Chondrocyte (in vitro differentiated cells): ENCODE measurements at regions not wholly inside any gene's neighbourhood (a gene's known extent, or its start where the extent isn't known, plus 50 kb on each side); places are given as distances from the start of the nearest gene placed in this dataset.

Experiments used
- DNase-seq: peaks from one replicate; pipeline ENCODE4 v3.0.0; 2021; ENCODE audit warnings: mixed read lengths, low spot score
- H3K27ac Mint-ChIP-seq: one replicate; pipeline ENCODE4 v1.8.0; 2021; ENCODE audit warnings: mild to moderate bottlenecking, moderate library complexity, mixed read lengths; ENCODE audit not compliant: unreplicated experiment
- H3K27me3 Mint-ChIP-seq: 2 replicates; pipeline ENCODE4 v1.8.0; 2021; ENCODE audit warnings: low read depth, mixed read lengths
- H3K36me3 Mint-ChIP-seq: 2 replicates; pipeline ENCODE4 v1.8.0; 2021; ENCODE audit warnings: low read depth, mixed read lengths
- H3K4me1 Mint-ChIP-seq: 2 replicates; pipeline ENCODE4 v1.8.0; 2021; ENCODE audit warnings: low read depth, mild to moderate bottlenecking, mixed read lengths
- H3K4me3 Mint-ChIP-seq: one replicate; pipeline ENCODE4 v1.8.0; 2021; ENCODE audit warnings: mild to moderate bottlenecking, moderate library complexity, mixed read lengths; ENCODE audit not compliant: unreplicated experiment
- H3K9me3 Mint-ChIP-seq: 2 replicates; pipeline ENCODE4 v1.8.0; 2021; ENCODE audit warnings: low read depth, mixed read lengths
- CTCF ChIP-seq: fragments of 200-600 bp; sonication (generic); IDR thresholded peaks from 2 replicates; pipeline ENCODE4 v1.5.0; 2021; ENCODE audit warnings: antibody characterized with exemption, mild to moderate bottlenecking, moderate library complexity

GRCh38 chr2:185472574-185472973, 266.0 kb upstream of the FSIP2 start:
- no peak for TF ChIP-seq CTCF
- H3K4me1 Mint-ChIP-seq: peaks cover under 1% of the 10 kb centered on the region
- no peaks in the 10 kb centered on the region for H3K36me3 Mint-ChIP-seq
- H3K27ac Mint-ChIP-seq: no peak overlapping the region
- H3K4me3 Mint-ChIP-seq: no peak overlapping the region
- DNase-seq: no peak
- no peaks in the 10 kb centered on the region for H3K9me3 Mint-ChIP-seq
- no peaks in the 10 kb centered on the region for H3K27me3 Mint-ChIP-seq

- TF ChIP-seq CTCF: no peak
- H3K36me3 Mint-ChIP-seq: no peaks in the 10 kb centered on the region
- DNase-seq: no peak
- H3K27me3 Mint-ChIP-seq: no peaks in the 10 kb centered on the region
- H3K4me1 Mint-ChIP-seq: peaks cover 7% of the 10 kb centered on the region
- no peak overlapping the region for H3K4me3 Mint-ChIP-seq
- no peaks in the 10 kb centered on the region for H3K9me3 Mint-ChIP-seq
- no peak overlapping the region for H3K27ac Mint-ChIP-seq
Observed at GRCh38 chr2:185473838-185474237, 264.8 kb upstream of the FSIP2 start.

- Mint-ChIP-seq H3K27me3 (no peaks in the 10 kb centered on the region), H3K36me3 (no peaks in the 10 kb centered on the region), H3K9me3 (no peaks in the 10 kb centered on the region), H3K27ac (no peak overlapping the region), H3K4me3 (no peak overlapping the region), H3K4me1 (peaks cover 7% of the 10 kb centered on the region)
- DNase-seq: no peak
- TF ChIP-seq CTCF: peak; percentile 33
Observed at GRCh38 chr2:185475914-185476313, 262.7 kb upstream of the FSIP2 start.

- Mint-ChIP-seq H3K9me3 (no peaks in the 10 kb centered on the region), H3K4me3 (no peak overlapping the region), H3K36me3 (no peaks in the 10 kb centered on the region), H3K27ac (no peak overlapping the region), H3K4me1 (peaks cover 12% of the 10 kb centered on the region), H3K27me3 (no peaks in the 10 kb centered on the region)
- no peak for TF ChIP-seq CTCF
- DNase-seq: no peak
Observed at GRCh38 chr2:185477452-185477851, 261.2 kb upstream of the FSIP2 start.

GRCh38 chr2:185484602-185485001, 254.0 kb upstream of the FSIP2 start:
- TF ChIP-seq CTCF: no peak
- Mint-ChIP-seq H3K27me3 (no peaks in the 10 kb centered on the region), H3K27ac (no peak overlapping the region), H3K36me3 (peaks cover 1% of the 10 kb centered on the region), H3K4me3 (no peak overlapping the region), H3K4me1 (peaks cover 5% of the 10 kb centered on the region), H3K9me3 (no peaks in the 10 kb centered on the region)
- DNase-seq: no peak
